Stimulated activated naive CD4-positive, alpha-beta T cell (primary cell): ENCODE measurements at regions not wholly inside any gene's neighbourhood (a gene's known extent, or its start where the extent isn't known, plus 50 kb on each side); places are given as distances from the start of the nearest gene placed in this dataset.

Experiments used
- DNase-seq, 6 experiments: peaks; one replicate each; lab custom pipeline; 2025; lab: John Stamatoyannopoulos, UW

GRCh38 chr6:21997119-21998037 is 299.5 kb downstream of the PRL start:
- DNase-seq = no peak

GRCh38 chr6:21998582-21998981 is 298.3 kb downstream of the PRL start:
- DNase-seq = no peak

- no peak for DNase-seq
These were observed 297.8 kb downstream of the PRL start for GRCh38 chr6:21999012-21999528.

- no peak for DNase-seq
These were observed 297.1 kb downstream of the PRL start for GRCh38 chr6:21999741-22000140.

GRCh38 chr6:22001396-22002027 is 295.3 kb downstream of the PRL start:
- no peak for DNase-seq

GRCh38 chr6:22003287-22003686 is 293.5 kb downstream of the PRL start:
- DNase-seq = no peak

GRCh38 chr6:22006795-22007194 is 290.0 kb downstream of the PRL start:
- DNase-seq = no peak

GRCh38 chr6:22007469-22007868 is 289.4 kb downstream of the PRL start:
- no peak for DNase-seq

GRCh38 chr6:22008248-22008836 is 288.5 kb downstream of the PRL start:
- DNase-seq = no peak

GRCh38 chr6:22010102-22010501 is 286.7 kb downstream of the PRL start:
- DNase-seq = no peak

- no peak for DNase-seq
These were observed 281.6 kb downstream of the PRL start for GRCh38 chr6:22015216-22015615.

- no peak for DNase-seq
These were observed 280.9 kb downstream of the PRL start for GRCh38 chr6:22015944-22016343.

- no peak for DNase-seq
These were observed 279.6 kb downstream of the PRL start for GRCh38 chr6:22017272-22017671.

- no peak for DNase-seq
These were observed 279.1 kb downstream of the PRL start for GRCh38 chr6:22017766-22018165.

GRCh38 chr6:22019857-22020256 is 277.0 kb downstream of the PRL start:
- DNase-seq = no peak

- no peak for DNase-seq
These were observed 276.4 kb downstream of the PRL start for GRCh38 chr6:22020299-22021003.

- no peak for DNase-seq
These were observed 274.9 kb downstream of the PRL start for GRCh38 chr6:22021966-22022365.

- no peak for DNase-seq
These were observed 272.9 kb downstream of the PRL start for GRCh38 chr6:22023937-22024336.

GRCh38 chr6:22024973-22025467 is 271.8 kb downstream of the PRL start:
- no peak for DNase-seq

- DNase-seq = peak in 1 of 6 experiments; percentile 19
These were observed 271.2 kb downstream of the PRL start for GRCh38 chr6:22025468-22026163.

- DNase-seq = no peak
These were observed 270.6 kb downstream of the PRL start for GRCh38 chr6:22026164-22026678.
